WTC11 (cell line): ENCODE measurements at regions not wholly inside any gene's neighbourhood (a gene's known extent, or its start where the extent isn't known, plus 50 kb on each side); places are given as distances from the start of the nearest gene placed in this dataset.
"Not testable (repeated sequence)": the region's sequence is repeated elsewhere in the genome, so short reads cannot be mapped to it uniquely, and the experiment has no call there.

Experiments
- ATAC-seq: fragments of 200-7000 bp; cut with Tn5 transposase; 2 replicates; pipeline ENCODE4 v1.10.0; 2021; ENCODE audit warnings: mild to moderate bottlenecking, moderate library complexity
- CTCF ChIA-PET: fragments of 300-600 bp; sonication (Branson Sonifier 250); formaldehyde crosslinking; loops from one replicate; lab custom pipeline; 2021; ENCODE audit warnings: antibody characterized with exemption; lab: Charles Lee
- POLR2A ChIA-PET: fragments of 350-600 bp; sonication (Branson Sonifier 250); formaldehyde crosslinking; loops from one replicate; lab custom pipeline; 2021; ENCODE audit warnings: antibody characterized with exemption; lab: Charles Lee
- DNase-seq: peaks from one replicate; pipeline ENCODE4 v3.0.0; 2021; ENCODE audit warnings: low spot score
- H3K27ac Mint-ChIP-seq: 2 replicates; pipeline ENCODE4 v1.8.0; 2021; ENCODE audit warnings: mixed read lengths
- H3K27me3 Mint-ChIP-seq: 2 replicates; pipeline ENCODE4 v1.8.0; 2021; ENCODE audit warnings: low read depth, mild to moderate bottlenecking, moderate library complexity, mixed read lengths
- H3K36me3 Mint-ChIP-seq: 2 replicates; pipeline ENCODE4 v1.8.0; 2021; ENCODE audit warnings: mixed read lengths
- H3K4me1 Mint-ChIP-seq: 2 replicates; pipeline ENCODE4 v1.8.0; 2022; ENCODE audit warnings: mixed read lengths
- H3K4me3 Mint-ChIP-seq: 2 replicates; pipeline ENCODE4 v1.8.0; 2021; ENCODE audit warnings: mild to moderate bottlenecking, moderate library complexity, mixed read lengths
- H3K9me3 Mint-ChIP-seq: 2 replicates; pipeline ENCODE4 v1.8.0; 2021; ENCODE audit warnings: mixed read lengths
- ATF6 ChIP-seq: sonication (generic); formaldehyde crosslinking; IDR thresholded peaks from 2 replicates; pipeline ENCODE4 v1.8.1; 2023; ENCODE audit warnings: mild to moderate bottlenecking, missing genetic modification reagents
- E2F5 ChIP-seq: sonication (generic); formaldehyde crosslinking; IDR thresholded peaks from 2 replicates; pipeline ENCODE4 v1.8.1; 2022; ENCODE audit warnings: mild to moderate bottlenecking, moderate library complexity, missing genetic modification reagents
- ELF4 ChIP-seq: sonication (generic); formaldehyde crosslinking; IDR thresholded peaks from 2 replicates; pipeline ENCODE4 v1.8.1; 2022; ENCODE audit warnings: low read depth, mild to moderate bottlenecking, moderate library complexity, missing genetic modification reagents
- EMX1 ChIP-seq: fragments of 250-450 bp; sonication (Bioruptor Pico); IDR thresholded peaks from 2 replicates; pipeline ENCODE4 v1.8.0; 2021; ENCODE audit warnings: mild to moderate bottlenecking
- ETV6 ChIP-seq: sonication (generic); formaldehyde crosslinking; IDR thresholded peaks from 2 replicates; pipeline ENCODE4 v1.8.1; 2022; ENCODE audit warnings: mild to moderate bottlenecking, missing genetic modification reagents
- HMGA2 ChIP-seq: fragments of 250-450 bp; sonication (Bioruptor Pico); IDR thresholded peaks from 2 replicates; pipeline ENCODE4 v1.4.0; 2021; ENCODE audit warnings: mild to moderate bottlenecking, moderate library complexity
- JAZF1 ChIP-seq: fragments of 250-450 bp; sonication (Bioruptor Pico); IDR thresholded peaks from 2 replicates; pipeline ENCODE4 v1.9.0; 2021; ENCODE audit warnings: moderate library complexity, mild to moderate bottlenecking, inconsistent platforms
- JUN ChIP-seq: sonication (generic); formaldehyde crosslinking; IDR thresholded peaks from 2 replicates; pipeline ENCODE4 v1.8.0; 2023; ENCODE audit warnings: mild to moderate bottlenecking, missing genetic modification reagents
- KAT7 ChIP-seq: sonication (generic); formaldehyde crosslinking; IDR thresholded peaks from 2 replicates; pipeline ENCODE4 v1.8.1; 2023; ENCODE audit warnings: missing genetic modification reagents, mild to moderate bottlenecking, borderline replicate concordance
- MLX ChIP-seq: sonication (generic); formaldehyde crosslinking; IDR thresholded peaks from 2 replicates; pipeline ENCODE4 v1.8.1; 2023; ENCODE audit warnings: mild to moderate bottlenecking, missing genetic modification reagents, moderate library complexity
- NFYB ChIP-seq: sonication (generic); formaldehyde crosslinking; conservative IDR thresholded peaks from 2 replicates; pipeline ENCODE4 v1.8.0; 2022; ENCODE audit warnings: low read depth, missing genetic modification reagents
- NR1H2 ChIP-seq: sonication (generic); formaldehyde crosslinking; IDR thresholded peaks from 2 replicates; pipeline ENCODE4 v1.9.0; 2021; ENCODE audit warnings: mild to moderate bottlenecking, moderate library complexity, missing genetic modification reagents
- SMAD4 ChIP-seq: sonication (generic); formaldehyde crosslinking; IDR thresholded peaks from 2 replicates; pipeline ENCODE4 v1.8.0; 2022; ENCODE audit warnings: mild to moderate bottlenecking, missing genetic modification reagents
- ZNF219 ChIP-seq: sonication (generic); formaldehyde crosslinking; IDR thresholded peaks from 2 replicates; pipeline ENCODE4 v1.8.0; 2023; ENCODE audit warnings: missing genetic modification reagents, mild to moderate bottlenecking, borderline replicate concordance
- ZNF396 ChIP-seq: fragments of 250-450 bp; sonication (Bioruptor Pico); IDR thresholded peaks from 2 replicates; pipeline ENCODE4 v1.8.0; 2021; ENCODE audit warnings: mild to moderate bottlenecking, moderate library complexity, borderline replicate concordance
- ZNF423 ChIP-seq: fragments of 250-450 bp; sonication (Bioruptor Pico); IDR thresholded peaks from 2 replicates; pipeline ENCODE4 v2.1.2; 2022; ENCODE audit warnings: mild to moderate bottlenecking, moderate library complexity
- TF ChIP-seq, protein P1 (sequence below): fragments of 200-600 bp; IDR thresholded peaks from 2 replicates; pipeline ENCODE4 v1.8.0; 2022; ENCODE audit warnings: antibody characterized with exemption
- TF ChIP-seq, protein P2 (sequence below): fragments of 250-450 bp; sonication (Bioruptor Pico); IDR thresholded peaks from 2 replicates; pipeline ENCODE4 v2.1.2; 2022; ENCODE audit warnings: mild to moderate bottlenecking, moderate library complexity
- TF ChIP-seq, protein P3 (sequence below): fragments of 250-450 bp; sonication (Bioruptor Pico); IDR thresholded peaks from 2 replicates; pipeline ENCODE4 v1.8.0; 2021; ENCODE audit warnings: mild to moderate bottlenecking

DNA sequence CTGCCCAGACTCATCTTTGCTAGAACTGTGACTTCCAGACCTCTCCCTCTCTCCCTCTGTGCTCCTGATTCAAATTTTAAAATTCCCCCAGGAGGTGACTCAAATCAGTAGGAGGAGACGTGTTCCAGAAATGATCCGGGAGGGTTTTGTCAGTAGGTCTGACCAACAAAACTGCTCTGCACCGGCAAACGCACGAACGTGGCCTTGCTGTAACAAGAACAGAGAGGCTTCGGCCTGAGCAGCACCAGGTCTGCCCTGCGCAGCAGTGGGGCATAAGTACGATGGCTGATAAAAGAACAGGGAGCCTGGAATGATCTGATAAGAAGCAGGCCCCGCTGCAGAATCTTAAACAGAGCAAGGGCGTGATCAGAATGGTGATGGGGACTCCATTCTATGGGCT, 152.7 kb upstream of the AUTS2 start:
- H3K9me3 Mint-ChIP-seq = no peaks in the 10 kb centered on the region
- no peak overlapping the region for H3K4me3 Mint-ChIP-seq
- H3K27me3 Mint-ChIP-seq = peaks cover 54% of the 10 kb centered on the region
- H3K4me1 Mint-ChIP-seq = peaks cover 25% of the 10 kb centered on the region
- ChIA-PET CTCF (no interaction called here), POLR2A (no interaction called here)
- H3K27ac Mint-ChIP-seq = no peak overlapping the region
- no peak for ATAC-seq
- H3K36me3 Mint-ChIP-seq = no peaks in the 10 kb centered on the region
- DNase-seq = no peak
- TF ChIP-seq ATF6 = no peak
- TF ChIP-seq NR1H2 (CRISPR knock-in tag) = no peak
- TF ChIP-seq NFYB (CRISPR knock-in tag) = no peak
- TF ChIP-seq ZNF423 = no peak
- no peak for TF ChIP-seq ZNF396 (CRISPR knock-in tag)
- no peak for TF ChIP-seq MLX (CRISPR knock-in tag)
- no peak for TF ChIP-seq SMAD4 (CRISPR knock-in tag)
- TF ChIP-seq ETV6 (CRISPR knock-in tag) = no peak
- no peak for TF ChIP-seq HMGA2 (CRISPR knock-in tag)

DNA sequence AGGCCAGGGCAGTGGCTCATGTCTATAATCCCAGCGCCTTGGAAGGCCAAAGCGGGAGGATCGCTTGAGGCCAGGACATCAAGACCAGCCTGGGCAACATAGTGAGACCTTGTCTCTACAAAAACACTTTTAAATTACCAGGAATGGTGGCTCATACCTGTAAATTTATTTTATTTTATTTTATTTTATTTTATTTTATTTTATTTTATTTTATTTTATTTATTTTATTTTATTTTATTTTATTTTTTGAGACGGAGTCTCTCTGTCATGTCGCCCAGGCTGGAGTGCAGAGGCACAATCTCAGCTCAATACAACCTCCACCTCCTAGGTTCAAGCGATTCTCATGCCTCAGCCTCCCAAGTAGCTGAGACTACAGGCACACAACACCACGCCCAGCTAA, 152.1 kb upstream of the AUTS2 start:
- H3K9me3 Mint-ChIP-seq, H3K27ac Mint-ChIP-seq, ATAC-seq, DNase-seq, H3K36me3 Mint-ChIP-seq: not testable (repeated sequence)
- peaks cover 29% of the 10 kb centered on the region for H3K4me1 Mint-ChIP-seq
- CTCF ChIA-PET = interaction anchor here (1.0 kb wide), 1 partner anchor 16 kb away, joined by 3 read pairs; no protein-coding TSS in a partner anchor
- peak; percentile 98 for TF ChIP-seq HMGA2 (CRISPR knock-in tag)
- TF ChIP-seq, all 79 proteins: peak for 1; not testable (repeated sequence) for 78
- POLR2A ChIA-PET = interaction anchor here (0.6 to 0.8 kb wide), 3 partner anchors 16 to 546 kb away, joined by 4 to 5 read pairs (median 5); no protein-coding TSS in a partner anchor
- peaks cover 61% of the 10 kb centered on the region for H3K27me3 Mint-ChIP-seq
- H3K4me3 Mint-ChIP-seq = not testable (repeated sequence)

DNA sequence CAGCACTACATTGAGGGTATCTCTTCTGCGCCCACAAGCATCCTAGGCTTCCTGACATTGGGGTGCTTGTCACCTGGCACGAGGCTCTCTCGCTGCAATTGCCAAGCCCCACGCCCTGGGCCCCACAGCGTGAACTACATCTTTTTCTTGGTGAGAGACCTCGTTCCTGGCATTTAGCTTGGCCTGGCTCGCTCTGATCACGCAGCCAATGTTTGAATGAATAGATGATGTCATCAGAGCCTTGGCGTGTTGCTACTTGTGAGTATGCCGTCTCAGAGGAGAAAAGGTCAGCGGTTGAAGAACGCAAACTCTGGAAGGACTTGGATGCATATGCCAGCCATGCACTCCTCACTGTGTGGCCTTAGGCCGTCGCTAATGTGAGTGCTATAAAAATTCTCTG, 150.2 kb upstream of the AUTS2 start:
- H3K36me3 Mint-ChIP-seq = no peaks in the 10 kb centered on the region
- DNase-seq = no peak
- H3K27me3 Mint-ChIP-seq = peaks cover 76% of the 10 kb centered on the region
- TF ChIP-seq ZNF219 = no peak
- TF ChIP-seq, protein P1, sequence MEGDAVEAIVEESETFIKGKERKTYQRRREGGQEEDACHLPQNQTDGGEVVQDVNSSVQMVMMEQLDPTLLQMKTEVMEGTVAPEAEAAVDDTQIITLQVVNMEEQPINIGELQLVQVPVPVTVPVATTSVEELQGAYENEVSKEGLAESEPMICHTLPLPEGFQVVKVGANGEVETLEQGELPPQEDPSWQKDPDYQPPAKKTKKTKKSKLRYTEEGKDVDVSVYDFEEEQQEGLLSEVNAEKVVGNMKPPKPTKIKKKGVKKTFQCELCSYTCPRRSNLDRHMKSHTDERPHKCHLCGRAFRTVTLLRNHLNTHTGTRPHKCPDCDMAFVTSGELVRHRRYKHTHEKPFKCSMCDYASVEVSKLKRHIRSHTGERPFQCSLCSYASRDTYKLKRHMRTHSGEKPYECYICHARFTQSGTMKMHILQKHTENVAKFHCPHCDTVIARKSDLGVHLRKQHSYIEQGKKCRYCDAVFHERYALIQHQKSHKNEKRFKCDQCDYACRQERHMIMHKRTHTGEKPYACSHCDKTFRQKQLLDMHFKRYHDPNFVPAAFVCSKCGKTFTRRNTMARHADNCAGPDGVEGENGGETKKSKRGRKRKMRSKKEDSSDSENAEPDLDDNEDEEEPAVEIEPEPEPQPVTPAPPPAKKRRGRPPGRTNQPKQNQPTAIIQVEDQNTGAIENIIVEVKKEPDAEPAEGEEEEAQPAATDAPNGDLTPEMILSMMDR = no peak
- TF ChIP-seq JAZF1 (CRISPR knock-in tag) = no peak
- TF ChIP-seq HMGA2 (CRISPR knock-in tag) = no peak
- no peak for TF ChIP-seq EMX1 (CRISPR knock-in tag)
- TF ChIP-seq, all 79 proteins: peak for 0
- CTCF ChIA-PET = no interaction called here
- Mint-ChIP-seq H3K9me3 (no peaks in the 10 kb centered on the region), H3K27ac (no peak overlapping the region), H3K4me1 (peaks cover 29% of the 10 kb centered on the region), H3K4me3 (no peak overlapping the region)
- ATAC-seq = no peak
- POLR2A ChIA-PET = no interaction called here

DNA sequence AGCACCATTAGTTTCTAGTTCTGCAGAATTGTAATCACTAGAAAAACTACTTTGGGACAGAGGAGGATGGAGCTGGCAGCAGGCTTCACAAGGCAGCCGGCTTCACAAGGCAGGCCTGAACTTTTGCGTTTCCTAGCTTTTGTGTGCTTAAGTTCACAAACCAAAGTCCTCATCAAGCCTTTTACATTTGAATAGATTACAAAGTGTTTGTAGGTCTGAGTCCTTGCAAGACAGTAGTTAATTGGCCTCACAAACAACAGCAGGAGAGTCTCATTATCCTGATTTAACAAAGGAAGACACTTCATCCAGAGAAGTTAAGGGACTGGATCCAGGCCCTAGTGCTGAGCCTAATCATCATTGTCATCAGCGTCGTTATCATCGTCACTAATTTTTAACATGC, 147.8 kb upstream of the AUTS2 start:
- H3K4me1 Mint-ChIP-seq = peaks cover 26% of the 10 kb centered on the region
- ATAC-seq (peak; percentile 90), DNase-seq (no peak)
- H3K36me3 Mint-ChIP-seq = no peaks in the 10 kb centered on the region
- POLR2A ChIA-PET = interaction anchor here (0.6 to 0.7 kb wide), 3 partner anchors 34 to 156 kb away, joined by 3 to 4 read pairs (median 4); no protein-coding TSS in a partner anchor
- peak overlapping the region; percentile 10; the same call in 1 of the 2 replicates for H3K27ac Mint-ChIP-seq
- CTCF ChIA-PET = interaction anchor here (0.6 kb wide), 1 partner anchor 20 kb away, joined by 3 read pairs; no protein-coding TSS in a partner anchor
- peaks cover 84% of the 10 kb centered on the region for H3K27me3 Mint-ChIP-seq
- H3K9me3 Mint-ChIP-seq = no peaks in the 10 kb centered on the region
- H3K4me3 Mint-ChIP-seq = peak overlapping the region; percentile 39; the same call in 1 of the 2 replicates
- no peak for TF ChIP-seq KAT7
- no peak for TF ChIP-seq ZNF219
- TF ChIP-seq ELF4 (CRISPR knock-in tag) = no peak
- TF ChIP-seq NFYB (CRISPR knock-in tag) = no peak
- TF ChIP-seq, protein P2, sequence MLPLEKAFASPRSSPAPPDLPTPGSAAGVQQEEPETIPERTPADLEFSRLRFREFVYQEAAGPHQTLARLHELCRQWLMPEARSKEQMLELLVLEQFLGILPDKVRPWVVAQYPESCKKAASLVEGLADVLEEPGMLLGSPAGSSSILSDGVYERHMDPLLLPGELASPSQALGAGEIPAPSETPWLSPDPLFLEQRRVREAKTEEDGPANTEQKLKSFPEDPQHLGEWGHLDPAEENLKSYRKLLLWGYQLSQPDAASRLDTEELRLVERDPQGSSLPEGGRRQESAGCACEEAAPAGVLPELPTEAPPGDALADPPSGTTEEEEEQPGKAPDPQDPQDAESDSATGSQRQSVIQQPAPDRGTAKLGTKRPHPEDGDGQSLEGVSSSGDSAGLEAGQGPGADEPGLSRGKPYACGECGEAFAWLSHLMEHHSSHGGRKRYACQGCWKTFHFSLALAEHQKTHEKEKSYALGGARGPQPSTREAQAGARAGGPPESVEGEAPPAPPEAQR = no peak
- TF ChIP-seq JUN (CRISPR knock-in tag) = no peak
- TF ChIP-seq, protein P3, sequence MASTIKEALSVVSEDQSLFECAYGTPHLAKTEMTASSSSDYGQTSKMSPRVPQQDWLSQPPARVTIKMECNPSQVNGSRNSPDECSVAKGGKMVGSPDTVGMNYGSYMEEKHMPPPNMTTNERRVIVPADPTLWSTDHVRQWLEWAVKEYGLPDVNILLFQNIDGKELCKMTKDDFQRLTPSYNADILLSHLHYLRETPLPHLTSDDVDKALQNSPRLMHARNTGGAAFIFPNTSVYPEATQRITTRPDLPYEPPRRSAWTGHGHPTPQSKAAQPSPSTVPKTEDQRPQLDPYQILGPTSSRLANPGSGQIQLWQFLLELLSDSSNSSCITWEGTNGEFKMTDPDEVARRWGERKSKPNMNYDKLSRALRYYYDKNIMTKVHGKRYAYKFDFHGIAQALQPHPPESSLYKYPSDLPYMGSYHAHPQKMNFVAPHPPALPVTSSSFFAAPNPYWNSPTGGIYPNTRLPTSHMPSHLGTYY (CRISPR knock-in tag) = no peak
- TF ChIP-seq E2F5 (CRISPR knock-in tag) = no peak
